ENCODE measurements at regions not wholly inside any gene's neighbourhood (a gene's known extent, or its start where the extent isn't known, plus 50 kb on each side); places are given as distances from the start of the nearest gene placed in this dataset.
"Not testable (repeated sequence)": the region's sequence is repeated elsewhere in the genome, so short reads cannot be mapped to it uniquely, and the experiment has no call there.

- Mint-ChIP-seq H3K9me3 (peaks cover 0 to 20% (median 8%) of the 10 kb centered on the region in 6 donors), H3K27me3 (ENCODE audit: low read depth in 3 of 3) (no peaks in the 10 kb centered on the region), H3K36me3 (no peaks in the 10 kb centered on the region), H3K4me3 (no peak overlapping the region), H3K4me1 (no peaks in the 10 kb centered on the region), H3K27ac (no peak overlapping the region)
- no peak for DNase-seq
Measured at GRCh38 chr17:21817791-21818364, 125.6 kb downstream of the KCNJ18 start.

GRCh38 chr17:21823090-21823489 is 130.8 kb downstream of the KCNJ18 start:
- Mint-ChIP-seq H3K27ac (no peak overlapping the region), H3K4me3 (no peak overlapping the region), H3K9me3 (peaks cover 0 to 3% (median 0%) of the 10 kb centered on the region in 6 donors), H3K4me1 (no peaks in the 10 kb centered on the region), H3K27me3 (ENCODE audit: low read depth in 3 of 3) (no peaks in the 10 kb centered on the region), H3K36me3 (no peaks in the 10 kb centered on the region)
- DNase-seq: no peak

- no peaks in the 10 kb centered on the region for H3K36me3 Mint-ChIP-seq
- no peak for DNase-seq
- no peaks in the 10 kb centered on the region for H3K4me1 Mint-ChIP-seq
- H3K9me3 Mint-ChIP-seq: no peaks in the 10 kb centered on the region
- no peak overlapping the region for H3K27ac Mint-ChIP-seq
- no peak overlapping the region for H3K4me3 Mint-ChIP-seq
- no peaks in the 10 kb centered on the region for H3K27me3 Mint-ChIP-seq (ENCODE audit: low read depth in 3 of 3)
Measured at GRCh38 chr17:21823643-21824042, 131.3 kb downstream of the KCNJ18 start.

GRCh38 chr17:21841839-21842238 is 149.5 kb downstream of the KCNJ18 start:
- H3K27ac Mint-ChIP-seq: no peak overlapping the region

GRCh38 chr17:21842332-21843317 is 150.3 kb downstream of the KCNJ18 start:
- Mint-ChIP-seq H3K27me3 (ENCODE audit: low read depth in 3 of 3) (peaks cover 1 to 11% (median 2%) of the 10 kb centered on the region in 3 donors), H3K9me3 (peaks cover 8 to 50% (median 31%) of the 10 kb centered on the region in 6 donors), H3K4me1 (no peaks in the 10 kb centered on the region), H3K27ac (no peak overlapping the region), H3K4me3 (no peak overlapping the region), H3K36me3 (peaks cover 0 to 6% (median 4%) of the 10 kb centered on the region in 3 donors)
- DNase-seq: no peak

More at GRCh38 chr17:21841839-21842238, 149.5 kb downstream of the KCNJ18 start:
- Mint-ChIP-seq H3K27me3 (ENCODE audit: low read depth in 3 of 3) (peaks cover 1 to 11% (median 2%) of the 10 kb centered on the region in 3 donors), H3K36me3 (peaks cover 0 to 6% (median 4%) of the 10 kb centered on the region in 3 donors), H3K4me3 (no peak overlapping the region), H3K4me1 (no peaks in the 10 kb centered on the region), H3K9me3 (peaks cover 8 to 50% (median 28%) of the 10 kb centered on the region in 6 donors)
- DNase-seq: no peak

GRCh38 chr17:21843318-21843865 is 151.1 kb downstream of the KCNJ18 start:
- Mint-ChIP-seq H3K4me3 (no peak overlapping the region), H3K27ac (no peak overlapping the region)

GRCh38 chr17:21843951-21844590 is 151.7 kb downstream of the KCNJ18 start:
- peaks cover 0 to 6% (median 4%) of the 10 kb centered on the region in 3 donors for H3K36me3 Mint-ChIP-seq
- no peaks in the 10 kb centered on the region for H3K4me1 Mint-ChIP-seq
- no peak overlapping the region for H3K27ac Mint-ChIP-seq
- peaks cover 1 to 11% (median 2%) of the 10 kb centered on the region in 3 donors for H3K27me3 Mint-ChIP-seq (ENCODE audit: low read depth in 3 of 3)
- H3K9me3 Mint-ChIP-seq: peaks cover 10 to 43% (median 34%) of the 10 kb centered on the region in 6 donors
- no peak overlapping the region for H3K4me3 Mint-ChIP-seq
- no peak for DNase-seq

More at GRCh38 chr17:21843318-21843865, 151.1 kb downstream of the KCNJ18 start:
- Mint-ChIP-seq H3K4me1 (no peaks in the 10 kb centered on the region), H3K27me3 (ENCODE audit: low read depth in 3 of 3) (peaks cover 1 to 11% (median 2%) of the 10 kb centered on the region in 3 donors), H3K9me3 (peaks cover 10 to 44% (median 30%) of the 10 kb centered on the region in 6 donors), H3K36me3 (peaks cover 0 to 6% (median 4%) of the 10 kb centered on the region in 3 donors)
- DNase-seq: no peak

- not testable (repeated sequence) for H3K27ac Mint-ChIP-seq, H3K4me3 Mint-ChIP-seq, H3K36me3 Mint-ChIP-seq
Measured at GRCh38 chr17:21848510-21848909, 156.2 kb downstream of the KCNJ18 start.

GRCh38 chr17:21849030-21849429 is 156.7 kb downstream of the KCNJ18 start:
- H3K9me3 Mint-ChIP-seq: peaks cover 10 to 39% (median 33%) of the 10 kb centered on the region in 6 donors
- H3K36me3 Mint-ChIP-seq; H3K27me3 Mint-ChIP-seq (ENCODE audit: low read depth in 3 of 3); H3K27ac Mint-ChIP-seq; H3K4me3 Mint-ChIP-seq; DNase-seq; H3K4me1 Mint-ChIP-seq: not testable (repeated sequence)

More at GRCh38 chr17:21848510-21848909, 156.2 kb downstream of the KCNJ18 start:
- not testable (repeated sequence) for H3K27me3 Mint-ChIP-seq (ENCODE audit: low read depth in 3 of 3); DNase-seq; H3K4me1 Mint-ChIP-seq
- peaks cover 10 to 39% (median 33%) of the 10 kb centered on the region in 6 donors for H3K9me3 Mint-ChIP-seq

- DNase-seq; H3K36me3 Mint-ChIP-seq; H3K27me3 Mint-ChIP-seq (ENCODE audit: low read depth in 3 of 3); H3K4me1 Mint-ChIP-seq; H3K27ac Mint-ChIP-seq; H3K4me3 Mint-ChIP-seq: not testable (repeated sequence)
- H3K9me3 Mint-ChIP-seq: peaks cover 10 to 26% (median 22%) of the 10 kb centered on the region in 6 donors
Measured at GRCh38 chr17:21850614-21851013, 158.3 kb downstream of the KCNJ18 start.

All from immature natural killer cell (primary cell).